NCI-H187 (cell line): ENCODE measurements at regions not wholly inside any gene's neighbourhood (a gene's known extent, or its start where the extent isn't known, plus 50 kb on each side); places are given as distances from the start of the nearest gene placed in this dataset.

Experiments
- DNase-seq, 2 experiments: peaks; one replicate each; lab custom pipeline; 2025; lab: John Stamatoyannopoulos, UW

GRCh38 chr2:160918258-160918657 is 242.0 kb upstream of the TANK start:
- no peak for DNase-seq

DNA sequence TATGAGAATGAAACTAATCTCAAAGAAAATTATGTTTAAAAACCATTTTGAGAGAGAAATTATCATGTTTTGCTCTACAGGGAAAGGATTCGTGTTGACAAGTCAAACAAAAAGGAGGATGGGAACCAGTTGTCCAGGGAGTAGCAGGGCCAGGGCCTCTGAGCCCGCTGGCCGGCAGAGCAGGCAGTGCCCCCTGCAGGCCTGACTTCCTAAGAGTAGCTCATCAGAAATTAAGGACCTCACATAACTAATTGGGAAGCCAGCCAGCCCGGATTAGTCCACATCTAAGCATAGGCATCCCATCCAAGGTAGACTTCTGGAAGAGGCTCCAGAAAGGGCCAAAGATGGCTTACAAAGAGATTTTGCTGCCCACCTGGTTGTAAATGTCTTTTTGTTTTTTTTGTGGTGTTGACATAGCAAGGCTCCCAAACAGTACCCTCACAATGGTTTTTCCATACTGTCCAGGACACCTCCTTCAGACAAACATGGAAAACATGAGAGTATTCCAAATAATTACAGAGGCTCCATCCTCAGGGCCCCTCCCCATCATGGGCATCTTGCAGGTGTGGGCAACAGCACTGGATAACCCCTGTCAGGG is 241.2 kb upstream of the TANK start:
- DNase-seq, result no peak

DNA sequence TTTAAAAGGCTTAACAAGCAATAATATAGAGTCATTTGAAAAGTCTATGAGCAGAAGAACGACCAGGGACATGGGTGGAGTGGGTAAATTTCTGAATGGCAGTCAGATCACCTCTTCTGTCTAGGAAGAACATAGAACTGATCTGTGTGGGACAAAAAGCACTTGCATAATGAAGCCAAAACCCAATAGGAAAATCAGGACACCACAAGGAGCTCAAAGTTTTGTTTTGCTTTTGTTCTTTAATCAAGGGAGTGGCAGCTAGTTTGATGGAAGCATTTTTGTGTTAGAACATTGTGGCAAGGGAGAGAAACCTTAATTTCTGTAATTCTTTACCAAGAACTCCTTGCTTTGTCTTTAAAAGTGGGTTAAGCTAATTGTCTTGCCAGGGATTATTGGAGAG is 240.2 kb upstream of the TANK start:
- no peak for DNase-seq

- no peak for DNase-seq
Measured at GRCh38 chr2:160920791-160921303, 239.4 kb upstream of the TANK start.

DNA sequence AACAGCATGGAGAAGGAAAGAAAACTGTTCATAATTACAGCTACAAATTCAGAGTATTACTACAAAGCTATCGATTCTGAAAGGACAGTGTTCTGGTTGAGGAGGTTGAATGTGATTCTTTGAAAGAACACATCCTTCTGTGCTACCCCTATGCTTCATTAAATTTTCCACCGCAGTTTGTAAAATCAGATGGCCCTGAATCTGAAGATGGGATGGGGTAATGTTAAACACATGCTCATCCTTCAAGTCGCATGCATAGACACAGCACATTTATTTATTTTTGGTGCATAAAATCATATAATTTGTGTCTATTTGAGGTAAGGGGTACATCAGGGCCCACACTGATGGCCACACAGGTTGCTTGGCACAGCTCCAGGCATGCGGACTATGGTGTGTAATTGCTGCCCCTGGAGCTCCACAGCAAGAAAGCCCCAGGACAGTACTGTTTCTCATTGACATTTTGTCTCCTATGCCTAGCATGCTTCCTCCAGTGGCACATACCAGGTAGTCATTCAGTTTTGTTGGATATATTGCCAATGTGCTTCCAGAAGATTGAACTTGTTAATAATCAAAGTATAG is 238.8 kb upstream of the TANK start:
- no peak for DNase-seq

DNA sequence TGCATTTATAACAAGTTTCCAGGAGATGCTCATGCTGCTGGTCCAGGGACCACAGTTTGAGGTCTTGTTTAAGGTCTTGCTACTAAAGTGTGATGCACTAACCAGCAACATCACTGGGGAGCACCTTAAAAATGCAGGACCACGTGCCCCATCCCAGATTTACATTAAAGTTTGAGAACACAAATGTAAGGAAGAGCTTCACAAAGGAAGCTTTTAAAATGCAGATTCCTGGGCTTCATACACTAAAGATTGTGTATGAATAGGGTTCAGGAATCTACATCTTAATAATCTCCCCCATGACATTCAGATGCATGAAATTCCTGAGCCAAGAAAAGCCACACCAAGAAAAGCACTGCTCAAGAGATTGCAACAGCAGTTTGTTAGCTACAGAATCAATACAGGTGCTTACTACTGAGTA is 235.3 kb upstream of the TANK start:
- no peak for DNase-seq

GRCh38 chr2:160925956-160926355 is 234.3 kb upstream of the TANK start:
- no peak for DNase-seq

- DNase-seq, result no peak
Measured at GRCh38 chr2:160927324-160927723, 232.9 kb upstream of the TANK start.

GRCh38 chr2:160928854-160929301 is 231.3 kb upstream of the TANK start:
- no peak for DNase-seq

- DNase-seq, result no peak
Measured at GRCh38 chr2:160931531-160931930, 228.7 kb upstream of the TANK start.

DNA sequence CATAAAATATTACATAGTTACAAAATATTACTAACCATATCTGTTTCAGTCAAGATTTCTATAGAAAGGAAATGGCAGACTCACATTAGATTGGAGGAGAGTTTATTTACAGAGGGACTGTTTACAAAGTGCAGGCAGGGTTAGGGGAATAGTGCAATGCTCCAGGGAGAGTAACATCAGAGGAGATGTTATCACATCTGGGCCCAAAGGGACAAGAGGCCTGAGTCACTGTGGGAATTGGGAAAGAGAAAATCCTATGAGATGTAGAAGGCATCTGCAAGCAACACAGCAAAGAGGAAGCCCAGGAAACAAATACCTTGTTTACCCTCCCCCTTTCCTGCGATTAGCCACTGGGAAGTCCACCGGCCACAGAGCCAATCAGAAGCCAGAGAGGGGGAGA is 227.3 kb upstream of the TANK start:
- no peak for DNase-seq

- DNase-seq, result no peak
Measured at GRCh38 chr2:160934263-160934662, 226.0 kb upstream of the TANK start.

DNA sequence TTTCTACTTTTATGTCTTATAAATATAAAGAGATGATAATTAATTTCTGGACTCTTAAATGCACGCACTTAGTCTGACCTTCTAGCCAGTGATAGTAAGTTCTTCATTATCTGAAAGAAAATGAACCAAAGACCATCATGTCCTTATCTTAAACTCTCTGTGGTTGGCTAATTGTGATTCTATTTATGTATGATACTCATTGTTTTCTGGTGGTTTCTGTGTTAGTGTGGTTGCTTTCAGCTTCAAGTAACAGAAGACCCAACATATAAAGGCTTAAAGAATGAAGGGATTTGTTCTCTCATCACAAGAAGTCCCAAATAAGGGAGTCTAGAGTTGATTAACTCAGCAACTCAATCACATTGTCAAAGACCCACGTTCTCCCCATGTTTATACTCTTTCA is 225.2 kb upstream of the TANK start:
- no peak for DNase-seq

DNA sequence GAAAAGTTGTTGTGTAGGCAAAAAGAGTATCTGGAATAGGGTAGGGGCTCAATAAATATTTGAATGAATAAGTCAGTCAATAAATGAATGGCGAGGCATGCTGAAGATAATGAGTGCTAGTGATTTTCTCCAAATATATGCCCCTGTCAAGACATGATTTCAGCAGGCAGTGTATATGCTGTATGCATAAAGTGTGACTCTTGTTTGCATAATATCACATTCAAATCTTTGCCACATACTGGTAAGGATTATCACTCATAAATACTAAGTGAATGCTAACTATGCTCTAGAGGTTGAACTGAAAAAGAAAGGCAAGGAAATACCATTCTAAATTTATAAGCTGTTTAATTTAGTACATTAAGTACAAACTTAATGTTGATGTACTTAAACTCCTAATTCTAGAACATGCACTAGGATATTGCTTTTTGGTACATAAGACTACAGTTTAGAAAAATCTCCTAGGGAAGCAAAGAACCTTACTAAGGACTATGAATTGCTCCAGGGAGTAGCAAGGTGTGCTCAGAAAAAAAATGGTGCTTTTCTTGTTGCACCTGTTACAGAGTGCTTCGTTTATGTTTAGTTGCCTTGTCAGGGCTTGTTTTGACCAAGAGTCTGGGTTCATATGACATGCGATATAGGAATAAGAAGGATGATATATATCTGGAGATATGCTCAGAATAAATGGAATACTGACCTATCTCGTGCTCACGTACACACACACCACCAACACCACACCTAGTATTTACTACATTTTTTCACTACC is 224.0 kb upstream of the TANK start:
- no peak for DNase-seq

- DNase-seq, result no peak
Measured at GRCh38 chr2:160940271-160940670, 220.0 kb upstream of the TANK start.

DNA sequence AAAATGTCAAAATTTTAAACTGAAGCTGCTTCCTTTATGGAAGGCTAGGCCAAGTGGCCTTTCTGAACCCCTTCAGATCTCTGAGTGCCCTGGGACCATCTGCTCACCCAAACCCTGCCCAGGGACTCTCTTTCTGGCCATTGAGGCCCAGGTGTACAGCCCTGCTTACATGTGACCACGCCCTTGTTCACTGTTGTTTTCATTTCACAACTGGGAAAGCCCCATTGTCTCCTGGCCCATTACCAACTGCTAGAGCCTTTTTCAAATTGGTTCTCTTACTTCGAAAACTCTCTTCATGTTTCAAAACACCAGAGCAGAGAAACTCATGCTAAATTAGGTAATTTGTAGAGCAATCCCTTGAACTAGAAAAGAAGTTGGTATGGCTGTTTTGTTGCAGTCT is 219.5 kb upstream of the TANK start:
- no peak for DNase-seq

DNA sequence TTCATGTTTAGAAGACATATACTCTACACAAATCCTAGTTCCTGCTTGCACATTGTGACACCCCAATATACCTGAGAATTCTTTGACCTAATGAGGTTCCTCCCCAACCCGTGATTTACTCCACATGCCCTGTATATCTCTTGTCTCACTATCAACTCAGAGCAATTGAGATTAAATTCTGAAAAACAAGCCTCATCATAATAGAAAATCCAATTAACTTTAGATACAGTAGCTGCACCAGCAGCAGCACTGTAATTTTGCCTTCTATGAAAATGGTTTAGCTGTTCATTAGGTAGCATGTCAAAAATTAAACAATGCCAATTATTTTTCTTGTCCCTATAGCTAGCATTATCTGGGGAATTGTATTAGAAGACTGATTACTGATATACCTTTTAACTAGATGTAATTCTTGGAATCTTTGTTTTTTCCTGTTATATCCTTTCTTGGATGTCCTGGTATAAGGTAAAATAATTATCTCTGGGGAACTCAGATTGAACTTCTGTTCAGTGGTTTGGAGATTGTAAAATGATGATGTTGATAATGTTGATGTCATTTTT is 218.9 kb upstream of the TANK start:
- no peak for DNase-seq

DNA sequence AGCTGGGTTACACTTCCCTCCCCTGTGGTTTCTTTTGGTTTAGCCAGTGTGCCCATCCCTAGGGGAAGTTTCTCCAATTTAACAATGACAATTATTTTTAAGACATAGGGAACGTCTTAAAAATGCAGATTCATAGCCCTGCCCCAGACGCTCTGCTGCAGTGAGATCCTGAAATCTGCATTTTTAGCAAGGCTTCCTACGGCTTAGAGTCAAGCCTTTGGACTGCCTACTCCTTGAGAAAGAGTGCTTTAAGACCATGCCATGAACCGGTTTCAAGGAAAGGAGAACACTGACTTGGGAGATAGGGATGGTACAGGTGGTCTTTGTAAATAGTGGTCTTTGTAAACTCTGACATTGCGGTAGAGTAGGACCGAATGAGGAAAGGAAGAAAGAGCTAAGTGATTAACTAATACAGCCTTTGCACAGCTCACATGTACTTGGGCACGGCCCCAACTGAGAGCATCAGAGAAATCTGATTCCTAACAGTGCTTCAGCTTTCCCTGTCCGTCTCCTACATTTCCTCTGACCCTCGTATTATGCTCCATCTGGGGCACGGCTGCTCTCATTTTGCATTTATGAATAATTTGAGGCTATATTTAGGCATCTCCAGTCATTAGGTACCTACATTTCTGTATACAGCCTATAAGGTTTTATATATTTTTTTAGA is 217.6 kb upstream of the TANK start:
- DNase-seq, result no peak

DNA sequence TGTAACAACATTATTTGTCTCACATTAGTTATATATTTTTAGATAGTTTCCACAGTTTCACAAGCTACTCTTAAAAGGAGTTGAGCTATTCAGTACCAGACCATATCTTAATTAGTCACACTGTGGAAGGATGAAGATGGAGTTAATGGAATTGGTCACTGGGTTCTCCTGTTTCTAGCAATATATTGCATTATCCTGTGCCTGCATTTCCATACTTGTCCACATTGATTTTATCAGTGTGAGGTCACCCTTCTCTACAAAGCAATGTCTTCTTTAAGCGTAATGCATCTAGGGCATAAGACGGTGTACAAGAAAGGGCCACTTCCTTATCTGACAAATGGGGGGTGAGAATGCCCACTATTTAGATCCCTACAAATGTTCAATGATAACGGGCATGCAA is 216.8 kb upstream of the TANK start:
- no peak for DNase-seq

GRCh38 chr2:160952464-160953254 is 207.6 kb upstream of the TANK start:
- no peak for DNase-seq

- no peak for DNase-seq
Measured at GRCh38 chr2:160955578-160955977, 204.7 kb upstream of the TANK start.
